Osteoblast (primary cell): ENCODE measurements at regions not wholly inside any gene's neighbourhood (a gene's known extent, or its start where the extent isn't known, plus 50 kb on each side); places are given as distances from the start of the nearest gene placed in this dataset.

Source experiments
- DNase-seq: peaks from one replicate; pipeline ENCODE4 v3.0.0; 2011; ENCODE audit warnings: low spot score, mixed read lengths; ENCODE audit not compliant: insufficient read length; ENCODE audit errors: missing footprints
- H2AFZ ChIP-seq: 2 replicates; pipeline ENCODE4 v1.6.0; 2011; ENCODE audit warnings: mild to moderate bottlenecking, low read length
- H3K27ac ChIP-seq: 2 replicates; pipeline ENCODE4 v1.5.1; 2011; ENCODE audit warnings: mild to moderate bottlenecking, low read depth, low read length, moderate library complexity
- H3K27me3 ChIP-seq: 2 replicates; pipeline ENCODE4 v1.6.0; 2012; ENCODE audit warnings: mild to moderate bottlenecking, control low read depth, inconsistent platforms, low read length, moderate library complexity; ENCODE audit not compliant: insufficient read depth
- H3K36me3 ChIP-seq: 2 replicates; pipeline ENCODE4 v1.5.1; 2011; ENCODE audit warnings: mild to moderate bottlenecking, low read length, control low read depth, moderate library complexity; ENCODE audit not compliant: insufficient read depth
- H3K4me1 ChIP-seq: 2 replicates; pipeline ENCODE4 v1.5.1; 2011; ENCODE audit warnings: mild to moderate bottlenecking, low read length, control low read depth, moderate library complexity; ENCODE audit not compliant: insufficient read depth
- H3K4me2 ChIP-seq: 2 replicates; pipeline ENCODE4 v1.6.0; 2011; ENCODE audit warnings: mild to moderate bottlenecking, low read length; ENCODE audit not compliant: insufficient read depth
- H3K4me3 ChIP-seq: fragments of 200-600 bp; sonication (generic); 3 replicates; pipeline ENCODE4 v1.5.1; 2012; ENCODE audit warnings: mild to moderate bottlenecking, low read length, inconsistent platforms; ENCODE audit not compliant: insufficient read depth
- H3K79me2 ChIP-seq: 2 replicates; pipeline ENCODE4 v1.6.0; 2012; ENCODE audit warnings: mild to moderate bottlenecking, low read length, control low read depth, inconsistent platforms; ENCODE audit not compliant: insufficient read depth
- H3K9me3 ChIP-seq: 2 replicates; pipeline ENCODE4 v1.5.1; 2011; ENCODE audit warnings: low read depth, low read length, control low read depth
- H4K20me1 ChIP-seq: 2 replicates; pipeline ENCODE4 v1.6.0; 2012; ENCODE audit warnings: mild to moderate bottlenecking, low read length, control low read depth; ENCODE audit not compliant: insufficient read depth
- CTCF ChIP-seq: IDR thresholded peaks from 2 replicates; pipeline ENCODE4 v1.5.1; 2011; ENCODE audit warnings: mild to moderate bottlenecking, low read depth, low read length, moderate library complexity; ENCODE audit errors: extremely low read depth

GRCh38 chr2:383888-384287, 96.0 kb upstream of the ALKAL2 start:
- TF ChIP-seq CTCF, result no peak
- Histone ChIP-seq H3K4me2 (no peak overlapping the region), H3K4me1 (no peaks in the 10 kb centered on the region), H3K27me3 (no peaks in the 10 kb centered on the region), H3K36me3 (no peaks in the 10 kb centered on the region), H2AFZ (no peak overlapping the region), H4K20me1 (no peaks in the 10 kb centered on the region), H3K79me2 (no peaks in the 10 kb centered on the region), H3K9me3 (no peaks in the 10 kb centered on the region), H3K4me3 (no peak overlapping the region), H3K27ac (no peak overlapping the region)
- no peak for DNase-seq

- TF ChIP-seq CTCF, result no peak
- DNase-seq, result no peak
- no peaks in the 10 kb centered on the region for H3K27me3 ChIP-seq
- no peak overlapping the region for H2AFZ ChIP-seq
- no peaks in the 10 kb centered on the region for H3K9me3 ChIP-seq
- H3K4me1 ChIP-seq, result no peaks in the 10 kb centered on the region
- H4K20me1 ChIP-seq, result no peaks in the 10 kb centered on the region
- H3K79me2 ChIP-seq, result no peaks in the 10 kb centered on the region
- H3K36me3 ChIP-seq, result no peaks in the 10 kb centered on the region
- H3K27ac ChIP-seq, result no peak overlapping the region
- no peak overlapping the region for H3K4me3 ChIP-seq
- H3K4me2 ChIP-seq, result no peak overlapping the region
These were observed 95.3 kb upstream of the ALKAL2 start for GRCh38 chr2:383178-383577.

GRCh38 chr2:382728-383022, 94.8 kb upstream of the ALKAL2 start:
- no peak overlapping the region for H3K4me3 ChIP-seq
- H4K20me1 ChIP-seq, result no peaks in the 10 kb centered on the region
- no peaks in the 10 kb centered on the region for H3K9me3 ChIP-seq
- no peak for DNase-seq
- no peak overlapping the region for H3K4me2 ChIP-seq
- no peaks in the 10 kb centered on the region for H3K27me3 ChIP-seq
- TF ChIP-seq CTCF, result no peak
- no peak overlapping the region for H2AFZ ChIP-seq
- H3K79me2 ChIP-seq, result no peaks in the 10 kb centered on the region
- H3K4me1 ChIP-seq, result no peaks in the 10 kb centered on the region
- H3K27ac ChIP-seq, result no peak overlapping the region
- no peaks in the 10 kb centered on the region for H3K36me3 ChIP-seq

GRCh38 chr2:381941-382727, 94.2 kb upstream of the ALKAL2 start:
- no peaks in the 10 kb centered on the region for H3K4me1 ChIP-seq
- H3K9me3 ChIP-seq, result no peaks in the 10 kb centered on the region
- no peak overlapping the region for H2AFZ ChIP-seq
- no peak overlapping the region for H3K4me3 ChIP-seq
- H3K79me2 ChIP-seq, result no peaks in the 10 kb centered on the region
- H3K27ac ChIP-seq, result no peak overlapping the region
- H3K36me3 ChIP-seq, result no peaks in the 10 kb centered on the region
- H3K27me3 ChIP-seq, result no peaks in the 10 kb centered on the region
- H3K4me2 ChIP-seq, result no peak overlapping the region
- TF ChIP-seq CTCF, result no peak
- H4K20me1 ChIP-seq, result no peaks in the 10 kb centered on the region
- no peak for DNase-seq
